CD4-positive, alpha-beta T cell (primary cell): ENCODE measurements at regions not wholly inside any gene's neighbourhood (a gene's known extent, or its start where the extent isn't known, plus 50 kb on each side); places are given as distances from the start of the nearest gene placed in this dataset.
A peak's percentile ranks its signal among the peaks of the same experiment; 100 is the strongest.

Source experiments
- ATAC-seq: fragments of 200-7000 bp; cut with Tn5 transposase; one replicate; pipeline ENCODE4 v1.10.0; 2022; ENCODE audit warnings: mild to moderate bottlenecking; ENCODE audit not compliant: poor library complexity
- CTCF ChIA-PET: fragments of 350-600 bp; sonication (Branson Sonifier 250); formaldehyde crosslinking; loops from one replicate; lab custom pipeline; 2021; ENCODE audit warnings: antibody characterized with exemption, inconsistent platforms; lab: Charles Lee
- POLR2A ChIA-PET: fragments of 350-600 bp; sonication (Branson Sonifier 250); formaldehyde crosslinking; loops from one replicate; lab custom pipeline; 2021; ENCODE audit warnings: antibody characterized with exemption, inconsistent platforms; lab: Charles Lee
- DNase-seq, 14 experiments: peaks; one replicate each; pipeline ENCODE4 v3.0.0-alpha.2; 2013 to 2020; ENCODE audit warnings: mixed read lengths in 2 of 14
- H3K27ac ChIP-seq, 2 donors: one replicate each; pipeline versions ENCODE4 v1.5.1 to v1.7.0; 2013; ENCODE audit warnings: low read length in 2 of 2, low read depth in 1 of 2, mild to moderate bottlenecking in 1 of 2
- H3K27me3 ChIP-seq, 2 experiments: 1 replicate in 1 of 2; 2 replicates in 1 of 2; pipeline versions ENCODE4 v1.6.1 to v1.7.0; 2013; ENCODE audit warnings: low read length in 2 of 2, control low read depth in 1 of 2, mild to moderate bottlenecking in 1 of 2, moderate library complexity in 1 of 2; ENCODE audit not compliant: insufficient read depth in 2 of 2, control insufficient read depth in 1 of 2
- H3K36me3 ChIP-seq: one replicate; pipeline ENCODE4 v1.6.1; 2013; ENCODE audit warnings: low read length, control low read depth; ENCODE audit not compliant: insufficient read depth
- H3K4me1 ChIP-seq: one replicate; pipeline ENCODE4 v1.6.1; 2013; ENCODE audit warnings: low read length, control low read depth; ENCODE audit not compliant: insufficient read depth
- H3K4me3 ChIP-seq: one replicate; pipeline ENCODE4 v1.5.1; 2013; ENCODE audit warnings: mild to moderate bottlenecking, low read length, moderate library complexity
- H3K9me3 ChIP-seq, 2 experiments: 1 replicate in 1 of 2; 2 replicates in 1 of 2; pipeline versions ENCODE4 v1.6.1 to v1.7.0; 2013; ENCODE audit warnings: low read length in 2 of 2, mild to moderate bottlenecking in 2 of 2, control low read depth in 1 of 2, moderate library complexity in 1 of 2; ENCODE audit not compliant: control insufficient read depth in 1 of 2, insufficient read depth in 1 of 2
- H3K27ac Mint-ChIP-seq: one replicate; pipeline ENCODE4 v1.8.0; 2020; ENCODE audit warnings: mixed read lengths
- H3K27me3 Mint-ChIP-seq: one replicate; pipeline ENCODE4 v1.8.0; 2021; ENCODE audit warnings: mixed read lengths
- H3K36me3 Mint-ChIP-seq: one replicate; pipeline ENCODE4 v1.8.0; 2021; ENCODE audit warnings: low read depth, mixed read lengths
- H3K4me1 Mint-ChIP-seq: one replicate; pipeline ENCODE4 v1.8.0; 2021; ENCODE audit warnings: low read depth, mixed read lengths
- H3K4me3 Mint-ChIP-seq: one replicate; pipeline ENCODE4 v1.8.0; 2020; ENCODE audit warnings: mild to moderate bottlenecking, mixed read lengths
- H3K9me3 Mint-ChIP-seq: one replicate; pipeline ENCODE4 v1.8.0; 2020; ENCODE audit warnings: mixed read lengths
- intact Hi-C, 2 experiments: fragments of 100-400 bp; cut with DNase I in 1 of 2; cut with micrococcal nuclease in 1 of 2; formaldehyde crosslinking; loops; one replicate each; pipeline versions ENCODE4 v1.15.1 to v1.9.0; 2023 to 2025; cut with DNase I, micrococcal nuclease
- TF ChIP-seq, protein P1 (sequence below): fragments of 200-600 bp; IDR thresholded peaks from one replicate; pipeline ENCODE4 v1.8.0; 2022; ENCODE audit warnings: antibody characterized with exemption, mild to moderate bottlenecking

DNA sequence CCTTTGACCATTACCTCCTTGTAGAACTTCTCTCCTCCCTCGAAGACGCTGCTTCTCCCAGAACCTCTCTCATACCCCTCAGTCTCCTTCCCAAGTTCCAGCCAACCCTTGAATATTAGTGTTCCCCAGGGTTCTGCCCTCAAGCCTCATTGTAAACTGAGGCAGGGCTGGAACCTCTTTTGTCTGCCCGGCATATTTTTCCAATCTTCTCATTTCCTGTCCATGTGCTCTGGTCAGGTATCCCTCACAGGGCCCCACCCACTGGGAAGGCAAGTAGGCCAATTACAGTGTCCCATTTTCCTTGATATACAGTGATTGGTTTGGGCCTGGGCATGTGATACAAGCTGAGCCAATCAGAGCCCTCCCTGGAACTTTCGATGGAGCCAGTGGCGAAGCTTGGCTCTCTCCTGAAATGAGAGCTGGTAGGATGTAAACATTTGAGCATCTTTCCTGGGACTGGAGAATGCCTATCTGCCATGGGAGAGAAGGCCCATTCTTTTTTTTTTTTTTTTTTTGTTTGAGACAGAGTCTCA lies 57.1 kb upstream of the ID3 start:
- intact Hi-C loops: no loop called here
- Histone ChIP-seq H3K4me3 (no peak overlapping the region), H3K9me3 (no peaks in the 10 kb centered on the region), H3K36me3 (no peaks in the 10 kb centered on the region), H3K27ac (peak overlapping the region in 1 of 2 donors; percentile 21), H3K27me3 (no peaks in the 10 kb centered on the region), H3K4me1 (peaks cover 94% of the 10 kb centered on the region)
- POLR2A ChIA-PET: interaction anchor here (1.4 to 7.2 kb wide), 4 partner anchors 13 to 60 kb away, joined by 3 to 267 read pairs (median 116); partner anchors contain the start of gene ID3
- peak overlapping the region; percentile 97 for H3K27ac Mint-ChIP-seq
- TF ChIP-seq, protein P1, sequence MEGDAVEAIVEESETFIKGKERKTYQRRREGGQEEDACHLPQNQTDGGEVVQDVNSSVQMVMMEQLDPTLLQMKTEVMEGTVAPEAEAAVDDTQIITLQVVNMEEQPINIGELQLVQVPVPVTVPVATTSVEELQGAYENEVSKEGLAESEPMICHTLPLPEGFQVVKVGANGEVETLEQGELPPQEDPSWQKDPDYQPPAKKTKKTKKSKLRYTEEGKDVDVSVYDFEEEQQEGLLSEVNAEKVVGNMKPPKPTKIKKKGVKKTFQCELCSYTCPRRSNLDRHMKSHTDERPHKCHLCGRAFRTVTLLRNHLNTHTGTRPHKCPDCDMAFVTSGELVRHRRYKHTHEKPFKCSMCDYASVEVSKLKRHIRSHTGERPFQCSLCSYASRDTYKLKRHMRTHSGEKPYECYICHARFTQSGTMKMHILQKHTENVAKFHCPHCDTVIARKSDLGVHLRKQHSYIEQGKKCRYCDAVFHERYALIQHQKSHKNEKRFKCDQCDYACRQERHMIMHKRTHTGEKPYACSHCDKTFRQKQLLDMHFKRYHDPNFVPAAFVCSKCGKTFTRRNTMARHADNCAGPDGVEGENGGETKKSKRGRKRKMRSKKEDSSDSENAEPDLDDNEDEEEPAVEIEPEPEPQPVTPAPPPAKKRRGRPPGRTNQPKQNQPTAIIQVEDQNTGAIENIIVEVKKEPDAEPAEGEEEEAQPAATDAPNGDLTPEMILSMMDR: no peak
- DNase-seq (no peak), ATAC-seq (no peak)
- peaks cover 97% of the 10 kb centered on the region for H3K4me1 Mint-ChIP-seq
- CTCF ChIA-PET: interaction anchor here (0.9 to 4.0 kb wide), 2 partner anchors 19 to 61 kb away, joined by 3 to 17 read pairs; no protein-coding TSS in a partner anchor
- H3K27me3 Mint-ChIP-seq: no peaks in the 10 kb centered on the region
- H3K9me3 Mint-ChIP-seq: no peaks in the 10 kb centered on the region
- peak overlapping the region; percentile 67 for H3K4me3 Mint-ChIP-seq
- H3K36me3 Mint-ChIP-seq: no peaks in the 10 kb centered on the region

GRCh38 chr1:23615852-23616251 lies 56.6 kb upstream of the ID3 start:
- intact Hi-C loops: no loop called here
- H3K27ac Mint-ChIP-seq: peak overlapping the region; percentile 97
- ATAC-seq: no peak
- no peak overlapping the region for H3K4me3 Mint-ChIP-seq
- ChIA-PET POLR2A (interaction anchor here (1.4 to 7.1 kb wide), 2 partner anchors 12 to 24 kb away, joined by 3 to 176 read pairs; no protein-coding TSS in a partner anchor), CTCF (no interaction called here)
- peak overlapping the region in 1 of 2 donors; percentile 72 for H3K27ac ChIP-seq
- no peaks in the 10 kb centered on the region for H3K9me3 Mint-ChIP-seq
- no peak for DNase-seq
- peaks cover 95% of the 10 kb centered on the region for H3K4me1 Mint-ChIP-seq
- no peak overlapping the region for H3K4me3 ChIP-seq
- no peaks in the 10 kb centered on the region for H3K36me3 Mint-ChIP-seq
- H3K36me3 ChIP-seq: no peaks in the 10 kb centered on the region
- H3K4me1 ChIP-seq: peaks cover 92% of the 10 kb centered on the region
- H3K27me3 ChIP-seq: no peaks in the 10 kb centered on the region
- H3K27me3 Mint-ChIP-seq: no peaks in the 10 kb centered on the region
- H3K9me3 ChIP-seq: no peaks in the 10 kb centered on the region
- TF ChIP-seq, protein P1: no peak

GRCh38 chr1:23615423-23615822 lies 56.1 kb upstream of the ID3 start:
- CTCF ChIA-PET: no interaction called here
- Mint-ChIP-seq H3K27ac (peak overlapping the region; percentile 97), H3K4me1 (peaks cover 95% of the 10 kb centered on the region), H3K27me3 (no peaks in the 10 kb centered on the region), H3K9me3 (no peaks in the 10 kb centered on the region), H3K4me3 (no peak overlapping the region), H3K36me3 (no peaks in the 10 kb centered on the region)
- intact Hi-C loops: no loop called here
- TF ChIP-seq, protein P1: no peak
- no peaks in the 10 kb centered on the region for H3K27me3 ChIP-seq
- no peaks in the 10 kb centered on the region for H3K9me3 ChIP-seq
- no peaks in the 10 kb centered on the region for H3K36me3 ChIP-seq
- peak overlapping the region; percentile 22 to 72 for H3K27ac ChIP-seq
- peaks cover 91% of the 10 kb centered on the region for H3K4me1 ChIP-seq
- H3K4me3 ChIP-seq: no peak overlapping the region
- POLR2A ChIA-PET: no interaction called here
- DNase-seq: no peak
- no peak for ATAC-seq
